Upper lobe of left lung (tissue), 6 donors: ENCODE measurements at regions not wholly inside any gene's neighbourhood (a gene's known extent, or its start where the extent isn't known, plus 50 kb on each side); places are given as distances from the start of the nearest gene placed in this dataset.

ENCODE experiments used
- ATAC-seq, 2 donors: fragments of 200-7000 bp; cut with Tn5 transposase; one replicate each; pipeline ENCODE4 v1.9.1; 2022; ENCODE audit warnings: mild to moderate bottlenecking in 2 of 2, moderate library complexity in 2 of 2; ENCODE audit not compliant: low FRiP score in 2 of 2
- DNase-seq, 2 donors: peaks; one replicate each; pipeline ENCODE4 v3.0.0-alpha.2; 2019 to 2020
- H3K27ac ChIP-seq, 4 donors: fragments of 200-600 bp; sonication (generic); one replicate each; pipeline ENCODE4 v1.5.1; 2016 to 2019
- H3K27me3 ChIP-seq, 4 donors: fragments of 200-600 bp; sonication (generic); one replicate each; pipeline ENCODE4 v1.5.1; 2017 to 2019
- H3K36me3 ChIP-seq, 4 donors: fragments of 200-600 bp; sonication (generic); one replicate each; pipeline ENCODE4 v1.5.1; 2016 to 2019
- H3K4me1 ChIP-seq, 4 donors: fragments of 200-600 bp; sonication (generic); one replicate each; pipeline ENCODE4 v1.5.1; 2018 to 2019
- H3K4me3 ChIP-seq, 4 donors: fragments of 200-600 bp; sonication (generic); one replicate each; pipeline ENCODE4 v1.5.1; 2017 to 2019; ENCODE audit warnings: mild to moderate bottlenecking in 2 of 4, moderate library complexity in 1 of 4
- H3K9me3 ChIP-seq, 4 donors: fragments of 200-600 bp; sonication (generic); one replicate each; pipeline ENCODE4 v1.5.1; 2018 to 2019
- EP300 ChIP-seq, 4 donors: sonication (generic); formaldehyde crosslinking; IDR thresholded peaks; one replicate each; pipeline ENCODE4 v1.5.1; 2017; ENCODE audit warnings: antibody characterized with exemption in 4 of 4, control low read depth in 2 of 4
- POLR2A ChIP-seq, 4 donors: fragments of 450-650 bp; IDR thresholded peaks; one replicate each; pipeline ENCODE4 v1.5.1; 2016 to 2017; ENCODE audit warnings: antibody characterized with exemption in 4 of 4, mild to moderate bottlenecking in 2 of 4
- POLR2AphosphoS5 ChIP-seq, 2 donors: sonication (generic); formaldehyde crosslinking; IDR thresholded peaks; one replicate each; pipeline ENCODE4 v1.5.1; 2017; ENCODE audit warnings: antibody characterized with exemption in 2 of 2
- WGBS, 2 donors: methylation state at CpG; one replicate each; pipeline ENCODE4 v1.1.5; 2017 to 2018; 5-methylcytosine and 5-hydroxymethylcytosine counted together
- TF ChIP-seq, protein P1 (sequence below), 6 experiments: fragments of 450-650 bp in 4 of 6; fragments of 200-600 bp in 2 of 6; sonication (generic) in 2 of 6; IDR thresholded peaks; one replicate each; pipeline ENCODE4 v1.5.1; 2016 to 2019; ENCODE audit warnings: antibody characterized with exemption in 6 of 6
- donor health status: DM: no; HTN: no; CAD: no; lungs with moderate emphysema.
- donor health status: DM: no; HTN: yes; CAD: no; lungs with severe emphysema.

GRCh38 chr18:1002653-1003178 is 98.0 kb downstream of the ADCYAP1 start:
- H3K36me3 ChIP-seq = no peaks in the 10 kb centered on the region
- H3K27ac ChIP-seq = no peak overlapping the region
- no peak overlapping the region for H3K4me3 ChIP-seq
- H3K27me3 ChIP-seq = no peaks in the 10 kb centered on the region
- H3K4me1 ChIP-seq = no peaks in the 10 kb centered on the region
- WGBS, 2 donors = 53 to 63% methylated on average over 2 of the region's 2 CpGs
- ATAC-seq (peak in 1 of 2 donors; percentile 34), DNase-seq (no peak)
- TF ChIP-seq POLR2AphosphoS5 (IDR thresholded peaks at IDR 0.05) (no peak), POLR2A (IDR thresholded peaks at IDR 0.05) (no peak), EP300 (IDR thresholded peaks at IDR 0.05) (no peak)
- TF ChIP-seq, protein P1, sequence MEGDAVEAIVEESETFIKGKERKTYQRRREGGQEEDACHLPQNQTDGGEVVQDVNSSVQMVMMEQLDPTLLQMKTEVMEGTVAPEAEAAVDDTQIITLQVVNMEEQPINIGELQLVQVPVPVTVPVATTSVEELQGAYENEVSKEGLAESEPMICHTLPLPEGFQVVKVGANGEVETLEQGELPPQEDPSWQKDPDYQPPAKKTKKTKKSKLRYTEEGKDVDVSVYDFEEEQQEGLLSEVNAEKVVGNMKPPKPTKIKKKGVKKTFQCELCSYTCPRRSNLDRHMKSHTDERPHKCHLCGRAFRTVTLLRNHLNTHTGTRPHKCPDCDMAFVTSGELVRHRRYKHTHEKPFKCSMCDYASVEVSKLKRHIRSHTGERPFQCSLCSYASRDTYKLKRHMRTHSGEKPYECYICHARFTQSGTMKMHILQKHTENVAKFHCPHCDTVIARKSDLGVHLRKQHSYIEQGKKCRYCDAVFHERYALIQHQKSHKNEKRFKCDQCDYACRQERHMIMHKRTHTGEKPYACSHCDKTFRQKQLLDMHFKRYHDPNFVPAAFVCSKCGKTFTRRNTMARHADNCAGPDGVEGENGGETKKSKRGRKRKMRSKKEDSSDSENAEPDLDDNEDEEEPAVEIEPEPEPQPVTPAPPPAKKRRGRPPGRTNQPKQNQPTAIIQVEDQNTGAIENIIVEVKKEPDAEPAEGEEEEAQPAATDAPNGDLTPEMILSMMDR (IDR thresholded peaks at IDR 0.05) = no peak
- H3K9me3 ChIP-seq = no peaks in the 10 kb centered on the region

DNA sequence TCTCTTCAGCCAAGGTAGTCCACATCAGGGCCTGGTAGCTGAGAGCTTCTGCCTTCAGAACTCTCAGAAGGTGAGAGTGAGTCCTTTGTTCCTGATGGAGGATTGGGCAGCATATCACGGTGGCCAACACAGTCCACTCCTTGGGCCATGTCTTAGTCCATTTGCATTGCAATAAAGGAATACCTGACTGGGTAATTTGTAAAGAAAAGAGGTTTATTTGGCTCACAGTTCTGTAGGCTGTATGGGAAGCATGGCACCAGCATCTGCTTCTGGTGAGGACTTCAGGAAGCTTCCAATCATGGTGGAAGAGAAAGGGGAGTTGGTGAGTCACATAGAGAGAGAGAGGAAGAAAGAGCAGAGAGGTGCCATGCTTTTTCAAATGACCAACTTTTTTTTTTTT is 98.8 kb downstream of the ADCYAP1 start:
- WGBS, 2 donors = 93 to 100% methylated on average over 1 of the region's 1 CpG
- Histone ChIP-seq H3K27me3 (no peaks in the 10 kb centered on the region), H3K36me3 (no peaks in the 10 kb centered on the region), H3K4me3 (no peak overlapping the region), H3K4me1 (no peaks in the 10 kb centered on the region), H3K27ac (no peak overlapping the region), H3K9me3 (no peaks in the 10 kb centered on the region)
- ATAC-seq = no peak
- TF ChIP-seq, protein P1 (IDR thresholded peaks at IDR 0.05) = no peak
- no peak for TF ChIP-seq EP300 (IDR thresholded peaks at IDR 0.05)
- no peak for TF ChIP-seq POLR2A (IDR thresholded peaks at IDR 0.05)
- TF ChIP-seq POLR2AphosphoS5 (IDR thresholded peaks at IDR 0.05) = no peak
- no peak for DNase-seq

GRCh38 chr18:1006304-1006703 is 101.6 kb downstream of the ADCYAP1 start:
- no peaks in the 10 kb centered on the region for H3K9me3 ChIP-seq
- H3K27me3 ChIP-seq = no peaks in the 10 kb centered on the region
- no peaks in the 10 kb centered on the region for H3K4me1 ChIP-seq
- ATAC-seq (no peak), DNase-seq (no peak)
- TF ChIP-seq, protein P1 (IDR thresholded peaks at IDR 0.05) = no peak
- TF ChIP-seq EP300 (IDR thresholded peaks at IDR 0.05) = no peak
- no peak for TF ChIP-seq POLR2A (IDR thresholded peaks at IDR 0.05)
- no peak for TF ChIP-seq POLR2AphosphoS5 (IDR thresholded peaks at IDR 0.05)
- no peak overlapping the region for H3K4me3 ChIP-seq
- H3K36me3 ChIP-seq = no peaks in the 10 kb centered on the region
- H3K27ac ChIP-seq = no peak overlapping the region
- 74 to 86% methylated on average over 3 of the region's 3 CpGs for WGBS, 2 donors

GRCh38 chr18:1006965-1007364 is 102.3 kb downstream of the ADCYAP1 start:
- no peak for ATAC-seq
- WGBS, 2 donors = 80 to 81% methylated on average over 6 of the region's 6 CpGs
- H3K27ac ChIP-seq = no peak overlapping the region
- H3K9me3 ChIP-seq = no peaks in the 10 kb centered on the region
- H3K4me3 ChIP-seq = no peak overlapping the region
- no peaks in the 10 kb centered on the region for H3K27me3 ChIP-seq
- H3K36me3 ChIP-seq = no peaks in the 10 kb centered on the region
- no peak for DNase-seq
- no peaks in the 10 kb centered on the region for H3K4me1 ChIP-seq
- TF ChIP-seq EP300 (IDR thresholded peaks at IDR 0.05) = no peak
- no peak for TF ChIP-seq POLR2A (IDR thresholded peaks at IDR 0.05)
- TF ChIP-seq, protein P1 (IDR thresholded peaks at IDR 0.05) = no peak
- TF ChIP-seq POLR2AphosphoS5 (IDR thresholded peaks at IDR 0.05) = no peak

DNA sequence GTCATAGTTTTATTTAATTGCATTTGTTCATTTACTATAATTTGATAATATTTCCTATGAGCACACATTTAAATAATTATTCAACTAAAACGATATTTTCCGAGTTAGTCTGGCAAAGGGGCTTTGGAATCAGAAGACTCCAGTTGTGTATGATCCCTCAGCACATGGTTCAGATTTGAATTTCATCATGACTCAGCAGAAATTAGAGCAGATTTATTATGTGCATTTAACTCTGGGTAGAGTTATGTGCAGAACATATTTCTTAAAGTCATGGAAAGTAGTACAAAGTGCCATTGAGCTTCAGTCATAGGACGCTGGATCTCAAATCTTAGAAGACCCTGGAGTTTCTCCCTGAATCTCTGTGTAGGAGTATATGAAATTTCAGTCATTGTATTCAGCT is 106.7 kb downstream of the ADCYAP1 start:
- Histone ChIP-seq H3K4me3 (no peak overlapping the region), H3K27ac (no peak overlapping the region), H3K27me3 (no peaks in the 10 kb centered on the region), H3K4me1 (peaks cover 0 to 9% (median 6%) of the 10 kb centered on the region in 4 donors), H3K36me3 (no peaks in the 10 kb centered on the region), H3K9me3 (no peaks in the 10 kb centered on the region)
- DNase-seq (no peak), ATAC-seq (no peak)
- TF ChIP-seq POLR2AphosphoS5 (IDR thresholded peaks at IDR 0.05) (no peak), POLR2A (IDR thresholded peaks at IDR 0.05) (no peak), EP300 (IDR thresholded peaks at IDR 0.05) (no peak)
- TF ChIP-seq, protein P1 (IDR thresholded peaks at IDR 0.05) = no peak
- 77 to 78% methylated on average over 3 of the region's 3 CpGs for WGBS, 2 donors
